H1 (cell line): ENCODE measurements at regions not wholly inside any gene's neighbourhood (a gene's known extent, or its start where the extent isn't known, plus 50 kb on each side); places are given as distances from the start of the nearest gene placed in this dataset.

Source experiments
- CTCF ChIA-PET: fragments of 300-600 bp; sonication (Branson Sonifier 250); formaldehyde crosslinking; loops from one replicate; lab custom pipeline; 2021; ENCODE audit not compliant: partially characterized antibody; lab: Charles Lee
- POLR2A ChIA-PET: fragments of 300-600 bp; sonication (Branson Sonifier 250); formaldehyde crosslinking; loops from one replicate; lab custom pipeline; 2021; ENCODE audit warnings: inconsistent platforms; ENCODE audit not compliant: partially characterized antibody; lab: Charles Lee
- DNase-seq, 2 experiments: peaks; one replicate each; pipeline versions ENCODE4 v3.0.0 to v3.0.0-alpha.2; 2010 to 2022; ENCODE audit warnings: low spot score in 2 of 2, low read depth in 1 of 2, mixed read lengths in 1 of 2
- FAIRE-seq: peaks from 2 replicates; lab custom pipeline; 2011; peaks lifted over from hg19 to GRCh38; lab: Jason Lieb, UNC
- H2AFZ ChIP-seq: 2 replicates; pipeline ENCODE4 v1.8.1; 2012; ENCODE audit warnings: low read length, inconsistent platforms
- H2AK5ac ChIP-seq: 2 replicates; pipeline ENCODE4 v1.6.1; 2013; ENCODE audit warnings: low read depth, low read length
- H2BK120ac ChIP-seq: replicated peaks from 2 replicates; pipeline ENCODE3; 2013; ENCODE audit warnings: low read depth, low read length, inconsistent platforms
- H2BK12ac ChIP-seq: 2 replicates; pipeline ENCODE4 v1.6.1; 2013; ENCODE audit warnings: low read depth, low read length
- H2BK15ac ChIP-seq: 2 replicates; pipeline ENCODE4 v1.6.1; 2013; ENCODE audit warnings: low read length
- H2BK20ac ChIP-seq: 2 replicates; pipeline ENCODE4 v1.6.1; 2013; ENCODE audit warnings: low read length
- H2BK5ac ChIP-seq: 2 replicates; pipeline ENCODE4 v1.6.1; 2013; ENCODE audit warnings: low read depth, low read length
- H3K14ac ChIP-seq: 2 replicates; pipeline ENCODE4 v1.6.1; 2013; ENCODE audit warnings: inconsistent platforms; ENCODE audit not compliant: insufficient read length
- H3K18ac ChIP-seq: 2 replicates; pipeline ENCODE4 v1.6.1; 2013; ENCODE audit warnings: low read length; ENCODE audit errors: extremely low read depth
- H3K23ac ChIP-seq: 2 replicates; pipeline ENCODE4 v1.6.1; 2013; ENCODE audit warnings: inconsistent platforms; ENCODE audit not compliant: insufficient read length
- H3K23me2 ChIP-seq: 2 replicates; pipeline ENCODE4 v1.6.1; 2013; ENCODE audit warnings: low read depth, low read length
- H3K27ac ChIP-seq: 2 replicates; pipeline ENCODE4 v1.6.1; 2011; ENCODE audit warnings: low read depth, low read length, inconsistent platforms
- H3K27me3 ChIP-seq, 4 experiments: replicated peaks in 1 of 4; 1 replicate in 1 of 4; 2 replicates in 3 of 4; pipeline versions ENCODE4 v1.6.1 to v1.8.1; 2011 to 2013; ENCODE audit warnings: low read length in 3 of 4, mild to moderate bottlenecking in 3 of 4, inconsistent platforms in 2 of 4, mixed read lengths in 2 of 4, moderate library complexity in 1 of 4; ENCODE audit not compliant: control insufficient read depth in 3 of 4, insufficient read depth in 3 of 4; ENCODE audit errors: extremely low read depth in 1 of 4
- H3K36me3 ChIP-seq, 4 experiments: 2 replicates each; pipeline versions ENCODE4 v1.6.1 to v1.8.1; 2011 to 2013; ENCODE audit warnings: mild to moderate bottlenecking in 4 of 4, low read length in 3 of 4, moderate library complexity in 2 of 4, control low read depth in 1 of 4, inconsistent platforms in 1 of 4; ENCODE audit not compliant: insufficient read depth in 4 of 4, control insufficient read depth in 2 of 4
- H3K4ac ChIP-seq: replicated peaks from 2 replicates; pipeline ENCODE3; 2013; ENCODE audit warnings: low read length, low read depth, mixed read lengths, inconsistent platforms; ENCODE audit not compliant: insufficient read length
- H3K4me1 ChIP-seq, 4 experiments: replicated peaks in 1 of 4; 1 replicate in 1 of 4; 2 replicates in 3 of 4; pipeline versions ENCODE4 v1.6.1 to v1.8.1; 2011 to 2013; ENCODE audit warnings: low read length in 3 of 4, inconsistent platforms in 2 of 4, mixed read lengths in 1 of 4; ENCODE audit not compliant: insufficient read depth in 4 of 4, control insufficient read depth in 3 of 4
- H3K4me2 ChIP-seq, 2 experiments: 2 replicates each; pipeline versions ENCODE4 v1.6.1 to v1.8.1; 2011 to 2013; ENCODE audit warnings: low read depth in 2 of 2, low read length in 2 of 2, control low read depth in 1 of 2, inconsistent platforms in 1 of 2, mild to moderate bottlenecking in 1 of 2; ENCODE audit not compliant: insufficient read depth in 1 of 2
- H3K4me3 ChIP-seq, 4 experiments: fragments of 200-600, 300-600 bp in 1 of 4; sonication (generic), shearing (Covaris generic), sonication (Bioruptor Twin) in 1 of 4; 2 replicates each; pipeline versions ENCODE4 v1.5.1 to v1.8.1; 2011 to 2016; ENCODE audit warnings: low read length in 4 of 4, low read depth in 3 of 4, control low read depth in 2 of 4, inconsistent platforms in 2 of 4, mild to moderate bottlenecking in 2 of 4, mixed read lengths in 1 of 4, moderate library complexity in 1 of 4; ENCODE audit not compliant: insufficient read depth in 2 of 4; ENCODE audit errors: extremely low read depth in 1 of 4
- H3K56ac ChIP-seq: replicated peaks from 2 replicates; pipeline ENCODE3; 2013; ENCODE audit warnings: low read depth, mild to moderate bottlenecking, mixed read lengths, low read length, inconsistent platforms; ENCODE audit not compliant: insufficient read length
- H3K79me1 ChIP-seq: 2 replicates; pipeline ENCODE4 v1.6.1; 2013; ENCODE audit warnings: low read depth, low read length, control low read depth
- H3K79me2 ChIP-seq, 2 experiments: 2 replicates each; pipeline versions ENCODE4 v1.6.1 to v1.8.1; 2012 to 2013; ENCODE audit warnings: low read length in 2 of 2, mild to moderate bottlenecking in 2 of 2, inconsistent platforms in 1 of 2; ENCODE audit not compliant: insufficient read depth in 2 of 2, control insufficient read depth in 1 of 2
- H3K9ac ChIP-seq, 4 experiments: replicated peaks in 1 of 4; 1 replicate in 1 of 4; 2 replicates in 3 of 4; pipeline versions ENCODE4 v1.6.1 to v1.8.1; 2011 to 2013; ENCODE audit warnings: low read depth in 3 of 4, low read length in 3 of 4, control low read depth in 2 of 4, mild to moderate bottlenecking in 2 of 4, moderate library complexity in 2 of 4, inconsistent platforms in 1 of 4; ENCODE audit errors: extremely low read depth in 1 of 4
- H3K9me3 ChIP-seq, 2 experiments: 2 replicates each; pipeline versions ENCODE4 v1.6.1 to v1.8.1; 2012 to 2013; ENCODE audit warnings: mild to moderate bottlenecking in 2 of 2, moderate library complexity in 2 of 2, control low read depth in 1 of 2, inconsistent platforms in 1 of 2, low read depth in 1 of 2, low read length in 1 of 2, mixed read lengths in 1 of 2; ENCODE audit not compliant: insufficient read depth in 2 of 2
- H4K20me1 ChIP-seq, 2 experiments: replicated peaks in 1 of 2; 2 replicates each; pipeline versions ENCODE3 to v1.8.1; 2011 to 2013; ENCODE audit warnings: inconsistent platforms in 2 of 2, low read length in 2 of 2, mild to moderate bottlenecking in 1 of 2; ENCODE audit not compliant: insufficient read depth in 2 of 2, control insufficient read depth in 1 of 2
- H4K5ac ChIP-seq: 2 replicates; pipeline ENCODE4 v1.6.1; 2013; ENCODE audit warnings: low read length, low read depth, mixed read lengths, inconsistent platforms; ENCODE audit not compliant: insufficient read length
- H4K8ac ChIP-seq: 2 replicates; pipeline ENCODE4 v1.8.0; 2013; ENCODE audit warnings: mild to moderate bottlenecking, moderate library complexity, low read length, inconsistent platforms; ENCODE audit not compliant: insufficient read depth; ENCODE audit errors: extremely low read depth
- H4K91ac ChIP-seq: replicated peaks from 2 replicates; pipeline ENCODE3; 2013; ENCODE audit warnings: low read length, mixed read lengths, inconsistent platforms; ENCODE audit not compliant: insufficient read length
- CHD7 ChIP-seq: fragments of 300-600 bp; sonication (generic); IDR thresholded peaks from 2 replicates; pipeline ENCODE4 v1.7.1; 2012; ENCODE audit warnings: low read length, moderate library complexity, mild to moderate bottlenecking, inconsistent platforms; ENCODE audit not compliant: insufficient replicate concordance

DNA sequence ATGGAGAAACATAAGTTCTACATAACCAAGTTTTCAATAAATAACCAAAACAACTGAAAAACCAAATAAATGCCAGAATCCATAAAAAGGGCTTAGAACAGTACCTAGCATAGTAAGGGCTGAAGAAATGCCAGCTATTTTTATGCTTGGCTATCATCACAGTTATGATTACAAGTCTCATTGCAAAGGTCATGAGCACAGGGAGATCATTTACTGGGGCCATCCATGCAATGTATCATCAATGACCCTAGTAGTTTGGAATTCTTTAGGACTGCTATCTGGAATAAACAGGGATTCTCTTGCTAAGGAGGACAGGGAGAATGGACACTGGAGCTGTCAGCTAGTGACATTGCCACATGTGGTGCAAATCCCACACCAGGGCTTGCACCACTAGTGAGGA is 92.5 kb upstream of the NAP1L1 start:
- Histone ChIP-seq H3K14ac (no peak overlapping the region), H3K79me1 (no peaks in the 10 kb centered on the region), H4K91ac (no peak overlapping the region), H3K4me3 (no peak overlapping the region), H4K20me1 (no peaks in the 10 kb centered on the region), H3K27me3 (no peaks in the 10 kb centered on the region), H4K5ac (no peak overlapping the region), H3K23me2 (no peaks in the 10 kb centered on the region), H3K4me2 (no peak overlapping the region), H3K4me1 (no peaks in the 10 kb centered on the region), H2AFZ (no peak overlapping the region), H3K27ac (no peak overlapping the region), H3K56ac (no peak overlapping the region), H2BK5ac (no peak overlapping the region), H2BK15ac (no peak overlapping the region), H3K23ac (no peak overlapping the region), H3K36me3 (no peaks in the 10 kb centered on the region), H3K18ac (no peak overlapping the region), H3K9ac (no peak overlapping the region), H2BK20ac (no peak overlapping the region), H4K8ac (no peak overlapping the region), H3K79me2 (no peaks in the 10 kb centered on the region), H2BK12ac (no peak overlapping the region), H2AK5ac (no peak overlapping the region), H3K4ac (no peak overlapping the region), H3K9me3 (no peaks in the 10 kb centered on the region), H2BK120ac (no peak overlapping the region)
- CTCF ChIA-PET = interaction anchor here (0.7 to 1.6 kb wide), 2 partner anchors 17 to 301 kb away, joined by 3 to 7 read pairs; no protein-coding TSS in a partner anchor
- POLR2A ChIA-PET = no interaction called here
- FAIRE-seq (no peak), DNase-seq (no peak)
- TF ChIP-seq CHD7 = no peak
